ENCODE measurements at regions not wholly inside any gene's neighbourhood (a gene's known extent, or its start where the extent isn't known, plus 50 kb on each side); places are given as distances from the start of the nearest gene placed in this dataset.

- TF ChIP-seq CTCF (IDR thresholded peaks at IDR 0.05), result no peak
- TF ChIP-seq POLR2A (IDR thresholded peaks at IDR 0.05), result no peak
Measured at GRCh38 chr3:30527720-30528119, 78.7 kb upstream of the TGFBR2 start.
